GM23248 (cell line): ENCODE measurements at regions not wholly inside any gene's neighbourhood (a gene's known extent, or its start where the extent isn't known, plus 50 kb on each side); places are given as distances from the start of the nearest gene placed in this dataset.
A peak's percentile ranks its signal among the peaks of the same experiment; 100 is the strongest.

ENCODE experiments used
- DNase-seq: peaks from one replicate; pipeline ENCODE4 v3.0.0-alpha.2; 2015
- H2AFZ ChIP-seq: fragments of 200-600 bp; sonication (generic); 2 replicates; pipeline ENCODE4 v1.6.1; 2016; ENCODE audit warnings: antibody characterized with exemption
- H3F3A ChIP-seq: fragments of 200-600 bp; sonication (generic); 2 replicates; pipeline ENCODE4 v1.6.1; 2016; ENCODE audit warnings: mild to moderate bottlenecking, antibody characterized with exemption, mixed run types; ENCODE audit not compliant: insufficient read depth
- H3K27ac ChIP-seq: fragments of 200-600 bp; sonication (generic); 2 replicates; pipeline ENCODE4 v1.5.1; 2016; ENCODE audit warnings: mild to moderate bottlenecking
- H3K27me3 ChIP-seq: fragments of 200-600 bp; sonication (generic); replicated peaks from 2 replicates; pipeline ENCODE4 v1.6.1; 2016; ENCODE audit warnings: mild to moderate bottlenecking; ENCODE audit not compliant: insufficient read depth
- H3K36me3 ChIP-seq: fragments of 200-600 bp; sonication (generic); 2 replicates; pipeline ENCODE4 v1.6.1; 2016; ENCODE audit warnings: low read depth, mild to moderate bottlenecking
- H3K4me1 ChIP-seq: fragments of 200-600 bp; sonication (generic); 2 replicates; pipeline ENCODE4 v1.6.1; 2016; ENCODE audit warnings: mild to moderate bottlenecking; ENCODE audit not compliant: insufficient read depth
- H3K4me2 ChIP-seq: fragments of 200-600 bp; sonication (generic); one replicate; pipeline ENCODE4 v1.6.1; 2016; ENCODE audit warnings: mild to moderate bottlenecking; ENCODE audit not compliant: unreplicated experiment
- H3K4me3 ChIP-seq: fragments of 200-600 bp; sonication (generic); 2 replicates; pipeline ENCODE4 v1.5.1; 2016; ENCODE audit warnings: mild to moderate bottlenecking
- H3K79me2 ChIP-seq: fragments of 200-600 bp; sonication (generic); 2 replicates; pipeline ENCODE4 v1.6.1; 2016; ENCODE audit warnings: mild to moderate bottlenecking; ENCODE audit not compliant: insufficient read depth
- H3K9ac ChIP-seq: fragments of 200-600 bp; sonication (generic); 2 replicates; pipeline ENCODE4 v1.6.1; 2016; ENCODE audit warnings: mild to moderate bottlenecking
- H3K9me2 ChIP-seq: fragments of 200-600 bp; sonication (generic); 2 replicates; pipeline ENCODE4 v1.6.1; 2016; ENCODE audit warnings: mixed run types, mild to moderate bottlenecking, moderate library complexity; ENCODE audit not compliant: insufficient read depth
- H3K9me3 ChIP-seq: fragments of 200-600 bp; sonication (generic); one replicate; pipeline ENCODE4 v1.6.1; 2017; ENCODE audit warnings: low read depth
- H4K20me1 ChIP-seq: fragments of 200-600 bp; sonication (generic); 2 replicates; pipeline ENCODE4 v1.6.0; 2016; ENCODE audit not compliant: insufficient read depth
- EZH2 ChIP-seq: fragments of 200-600 bp; sonication (generic); IDR thresholded peaks from 2 replicates; pipeline ENCODE4 v1.6.1; 2018; ENCODE audit warnings: antibody characterized with exemption, mild to moderate bottlenecking; ENCODE audit not compliant: insufficient read depth, poor library complexity, severe bottlenecking
- EZH2phosphoT487 ChIP-seq: fragments of 200-600 bp; sonication (generic); IDR thresholded peaks from 2 replicates; pipeline ENCODE4 v1.6.1; 2018; ENCODE audit warnings: antibody characterized with exemption, moderate library complexity, mild to moderate bottlenecking, low read depth; ENCODE audit not compliant: insufficient read depth
- whole genome bisulfite sequencing, 2 experiments: methylation state at CpG; one replicate each; pipeline ENCODE4 v1.1.6; 2015 to 2017; ENCODE audit warnings: low lambda C conversion rate in 2 of 2, low coverage in 1 of 2; ENCODE audit errors: missing lambda C conversion rate in 2 of 2; 5-methylcytosine and 5-hydroxymethylcytosine counted together
- in situ Hi-C: fragments of 300-500 bp; cut with MboI; formaldehyde crosslinking; loops from 2 replicates; pipeline ENCODE4 v1.15.0; 2020

DNA sequence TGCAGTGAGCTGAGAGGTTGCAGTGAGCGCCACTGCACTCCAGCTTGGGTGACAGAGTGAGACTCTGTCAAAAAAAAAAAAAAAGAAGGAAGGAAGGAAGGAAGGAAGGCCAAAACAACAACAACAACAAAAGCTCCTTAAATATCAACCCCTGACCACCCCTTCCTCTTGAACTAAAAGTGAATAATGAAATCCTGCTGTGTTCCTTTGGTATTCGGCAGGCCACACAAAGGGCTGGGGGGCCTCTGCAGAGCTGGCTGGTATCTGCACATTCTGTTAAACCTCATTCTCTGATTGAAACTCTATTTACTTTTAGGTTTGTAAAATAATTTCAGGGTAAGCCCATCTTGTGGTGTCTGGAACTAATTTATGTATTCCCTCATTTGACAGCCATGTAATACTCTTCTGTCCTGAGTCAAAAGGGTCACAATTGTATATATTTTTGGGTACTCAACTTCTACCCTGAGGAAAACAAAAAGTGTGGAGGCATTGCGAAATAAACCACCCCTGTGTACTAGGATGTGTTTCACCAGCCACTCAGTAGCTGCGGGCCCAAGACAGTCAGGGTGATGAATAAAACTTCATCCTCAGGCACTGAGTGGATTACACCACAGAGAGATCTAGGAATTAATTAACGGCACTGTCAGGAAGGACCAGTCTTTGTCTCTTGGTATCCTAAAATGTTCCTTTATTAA is 446.4 kb upstream of the PFKP start:
- Histone ChIP-seq H3F3A (no peaks in the 10 kb centered on the region), H3K4me3 (no peak overlapping the region), H4K20me1 (no peaks in the 10 kb centered on the region), H3K79me2 (no peaks in the 10 kb centered on the region), H3K4me1 (no peaks in the 10 kb centered on the region), H3K27ac (no peak overlapping the region), H3K36me3 (no peaks in the 10 kb centered on the region), H3K27me3 (no peaks in the 10 kb centered on the region), H3K9me2 (no peaks in the 10 kb centered on the region), H3K4me2 (no peak overlapping the region), H3K9ac (no peak overlapping the region), H2AFZ (no peak overlapping the region), H3K9me3 (no peaks in the 10 kb centered on the region)
- in situ Hi-C loops, result no loop called here
- TF ChIP-seq EZH2, result no peak
- no peak for TF ChIP-seq EZH2phosphoT487
- 22 to 25% methylated on average over 5 of the region's 5 CpGs for WGBS, 2 experiments
- no peak for DNase-seq

- Histone ChIP-seq H3K9ac (no peak overlapping the region), H2AFZ (no peak overlapping the region), H4K20me1 (no peaks in the 10 kb centered on the region), H3K4me3 (no peak overlapping the region), H3K36me3 (no peaks in the 10 kb centered on the region), H3K4me1 (no peaks in the 10 kb centered on the region), H3K79me2 (no peaks in the 10 kb centered on the region), H3K4me2 (no peak overlapping the region), H3K9me2 (no peaks in the 10 kb centered on the region), H3K27ac (no peak overlapping the region), H3K9me3 (no peaks in the 10 kb centered on the region), H3K27me3 (no peaks in the 10 kb centered on the region), H3F3A (no peaks in the 10 kb centered on the region)
- in situ Hi-C loops, result no loop called here
- 2 to 5% methylated on average over 4 of the region's 4 CpGs for WGBS, 2 experiments
- no peak for TF ChIP-seq EZH2
- TF ChIP-seq EZH2phosphoT487, result no peak
- no peak for DNase-seq
Measured at GRCh38 chr10:2619916-2620315, 447.4 kb upstream of the PFKP start.

GRCh38 chr10:2619472-2619871 is 447.9 kb upstream of the PFKP start:
- 12 to 19% methylated on average over 4 of the region's 4 CpGs for WGBS, 2 experiments
- no peaks in the 10 kb centered on the region for H3K27me3 ChIP-seq
- no peaks in the 10 kb centered on the region for H3K9me2 ChIP-seq
- peak; percentile 0 for DNase-seq
- no peak overlapping the region for H2AFZ ChIP-seq
- no peaks in the 10 kb centered on the region for H3K9me3 ChIP-seq
- no peak overlapping the region for H3K4me2 ChIP-seq
- H3K4me3 ChIP-seq, result no peak overlapping the region
- no peaks in the 10 kb centered on the region for H3F3A ChIP-seq
- no peaks in the 10 kb centered on the region for H4K20me1 ChIP-seq
- in situ Hi-C loops, result no loop called here
- H3K4me1 ChIP-seq, result no peaks in the 10 kb centered on the region
- no peaks in the 10 kb centered on the region for H3K79me2 ChIP-seq
- H3K9ac ChIP-seq, result no peak overlapping the region
- no peak for TF ChIP-seq EZH2phosphoT487
- TF ChIP-seq EZH2, result no peak
- no peak overlapping the region for H3K27ac ChIP-seq
- no peaks in the 10 kb centered on the region for H3K36me3 ChIP-seq

GRCh38 chr10:2618690-2619089 is 448.7 kb upstream of the PFKP start:
- no peak for DNase-seq
- TF ChIP-seq EZH2, result no peak
- no peak for TF ChIP-seq EZH2phosphoT487
- 38 to 53% methylated on average over 5 of the region's 5 CpGs for WGBS, 2 experiments
- no peaks in the 10 kb centered on the region for H3K9me3 ChIP-seq
- no peaks in the 10 kb centered on the region for H3K79me2 ChIP-seq
- no peaks in the 10 kb centered on the region for H3K27me3 ChIP-seq
- H2AFZ ChIP-seq, result no peak overlapping the region
- no peaks in the 10 kb centered on the region for H3F3A ChIP-seq
- H3K4me1 ChIP-seq, result no peaks in the 10 kb centered on the region
- no peaks in the 10 kb centered on the region for H3K36me3 ChIP-seq
- H3K4me2 ChIP-seq, result no peak overlapping the region
- in situ Hi-C loops, result no loop called here
- H4K20me1 ChIP-seq, result no peaks in the 10 kb centered on the region
- no peak overlapping the region for H3K9ac ChIP-seq
- no peak overlapping the region for H3K4me3 ChIP-seq
- no peaks in the 10 kb centered on the region for H3K9me2 ChIP-seq
- no peak overlapping the region for H3K27ac ChIP-seq
